NOMO-1 treated with DMSO at 0.1 percent for 48 hours (cell line): ENCODE measurements at regions not wholly inside any gene's neighbourhood (a gene's known extent, or its start where the extent isn't known, plus 50 kb on each side); places are given as distances from the start of the nearest gene placed in this dataset.

Source experiments
- DNase-seq: peaks from one replicate; lab custom pipeline; 2025; ENCODE audit not compliant: unreplicated experiment; lab: John Stamatoyannopoulos, UW

DNA sequence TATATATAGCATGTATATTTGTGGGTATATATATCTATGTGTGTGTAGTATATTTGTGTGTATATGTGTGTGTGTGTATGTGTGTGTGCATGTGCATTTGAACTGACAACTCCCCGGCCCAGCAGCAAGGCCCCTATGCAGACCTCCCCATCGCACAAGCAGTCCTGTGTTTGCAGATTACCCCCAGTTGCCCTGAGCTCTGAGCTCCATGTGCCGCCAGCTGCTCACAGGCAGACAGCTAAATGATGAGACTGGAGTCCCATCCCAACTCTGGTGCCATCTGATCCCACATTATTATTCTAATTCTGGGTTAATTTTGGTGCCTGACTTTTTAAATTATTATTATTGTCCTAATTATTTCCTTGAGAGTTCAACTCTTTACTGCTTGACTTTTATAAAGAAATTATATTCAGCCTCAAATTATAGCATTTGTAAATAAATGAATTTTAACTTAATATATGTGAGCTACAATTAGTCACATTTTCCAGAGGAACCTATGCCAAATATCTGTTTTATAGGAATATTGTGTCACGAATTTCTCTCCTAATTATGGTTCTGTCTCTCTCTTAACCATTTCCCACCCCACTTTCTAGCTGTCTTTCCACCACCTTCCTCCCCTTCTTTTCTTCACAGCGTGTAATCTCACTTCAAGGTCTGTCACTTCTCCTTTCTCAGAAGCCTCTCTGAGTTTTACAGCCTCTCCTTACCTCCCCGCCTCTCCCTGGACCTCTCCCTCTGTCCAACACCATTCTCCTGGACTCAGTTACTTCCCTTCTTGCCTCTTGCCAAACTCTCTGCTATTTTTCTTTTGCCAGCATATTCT is 90.6 kb upstream of the SYNDIG1 start:
- peak; percentile 28 for DNase-seq

DNA sequence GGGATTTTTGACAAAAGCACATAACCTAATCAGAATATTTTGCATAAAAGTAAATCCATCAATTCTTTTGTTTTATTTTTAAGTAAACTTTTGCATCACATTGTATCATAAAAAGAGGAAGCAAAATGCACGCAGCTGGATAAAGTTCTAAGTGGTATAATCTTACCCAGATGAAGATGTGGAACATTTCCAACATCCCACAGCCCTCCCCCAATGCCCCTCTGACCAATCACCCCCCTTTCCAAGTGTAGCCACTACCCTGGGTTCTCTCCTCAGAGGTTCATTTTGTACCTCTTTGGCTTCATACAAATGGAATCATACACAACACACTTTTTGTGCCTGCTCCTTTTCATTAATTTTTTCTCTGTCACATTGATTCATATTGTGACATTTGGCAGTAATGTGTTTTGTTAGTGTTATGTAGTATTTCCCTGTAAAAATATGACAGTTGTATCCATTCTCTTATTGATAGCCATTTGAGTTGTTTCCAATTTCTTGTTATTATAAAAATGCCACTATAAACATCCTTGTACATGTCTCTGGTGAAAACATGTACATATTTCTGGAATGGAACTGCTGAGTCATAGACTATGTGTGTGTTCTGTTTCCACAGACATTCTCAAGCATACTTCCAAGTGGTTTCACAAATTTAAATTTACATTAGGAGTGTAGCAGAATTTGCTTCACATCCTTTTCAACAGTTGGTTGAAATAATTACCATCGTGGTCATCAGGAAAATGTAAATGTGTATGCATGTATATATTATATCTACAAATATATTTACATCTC is 92.9 kb upstream of the SYNDIG1 start:
- DNase-seq, result no peak

DNA sequence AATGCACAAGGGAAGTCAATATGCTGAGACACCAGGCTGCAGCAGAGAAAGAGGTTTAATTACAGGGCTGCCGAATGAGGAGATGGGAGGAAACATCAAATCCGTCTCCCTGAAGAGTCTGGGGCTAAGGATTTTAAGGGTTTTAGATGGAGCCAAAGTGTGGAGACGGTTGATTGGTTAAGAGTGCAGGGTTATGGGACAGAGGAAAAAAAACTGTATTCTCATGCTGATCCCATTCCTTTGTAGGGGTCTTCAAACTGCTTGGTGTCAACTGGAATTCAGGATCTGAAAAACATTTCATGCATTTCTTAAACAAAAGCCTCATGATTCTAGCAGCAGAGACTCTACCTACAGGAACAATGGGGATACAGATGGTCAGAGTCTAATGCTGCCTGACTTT is 96.1 kb upstream of the SYNDIG1 start:
- DNase-seq, result no peak

DNA sequence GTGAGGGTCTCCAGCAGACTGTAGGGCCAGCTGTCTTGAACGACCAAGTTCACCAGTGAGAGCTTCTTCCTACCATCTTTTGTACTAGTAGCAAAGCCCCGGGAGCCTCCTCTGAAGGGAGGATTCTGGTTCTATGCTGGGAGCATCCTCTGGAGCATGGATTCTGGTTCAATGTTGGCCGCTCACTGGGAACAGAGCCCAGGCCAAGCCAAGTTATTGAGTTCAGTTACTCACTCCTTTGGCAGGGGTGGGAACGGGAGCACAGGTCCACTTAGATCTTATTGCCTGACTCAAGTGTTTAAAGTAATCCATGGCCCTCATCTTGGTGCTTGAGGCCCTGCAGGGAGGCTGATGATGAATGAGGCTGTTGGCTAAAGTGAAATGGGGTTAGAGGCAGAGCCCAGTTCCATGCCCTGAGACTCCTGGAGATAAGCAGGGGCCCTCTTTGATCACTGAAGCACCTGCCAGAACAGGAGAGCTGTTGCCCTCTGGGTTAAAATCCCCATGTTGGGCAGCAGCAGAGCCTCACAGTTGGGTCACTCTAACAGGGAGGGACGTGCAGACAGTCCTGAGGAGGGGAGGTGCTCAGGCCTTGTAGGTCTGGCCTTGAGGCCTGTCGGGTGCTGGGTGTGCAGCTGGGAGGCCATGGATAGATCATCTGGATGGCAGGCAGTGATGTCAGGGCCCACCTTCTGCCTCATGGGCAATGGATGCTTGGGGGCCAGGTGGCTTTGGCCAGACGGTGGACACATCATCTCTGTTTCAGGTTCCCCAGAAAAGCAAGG is 98.3 kb upstream of the SYNDIG1 start:
- DNase-seq, result no peak

DNA sequence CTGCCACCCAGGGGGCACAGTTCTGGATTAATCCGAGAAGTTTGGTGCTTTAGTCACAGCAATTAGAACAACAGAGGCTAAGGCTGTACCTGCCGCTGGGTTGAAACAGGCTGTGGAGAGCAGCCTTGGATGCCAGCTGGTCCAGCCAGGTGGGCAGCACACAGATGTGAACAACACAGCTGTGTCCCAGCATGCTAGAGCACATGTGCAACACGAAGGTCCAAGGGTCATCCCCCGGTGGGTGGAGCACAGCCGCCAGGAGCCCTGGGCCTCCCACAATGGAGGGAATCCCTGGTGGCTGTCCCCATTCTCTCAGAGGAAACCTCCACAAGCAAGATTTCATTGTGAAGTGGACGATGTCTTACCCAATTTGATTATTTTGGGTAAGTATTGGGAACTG is 99.2 kb upstream of the SYNDIG1 start:
- DNase-seq, result no peak

DNA sequence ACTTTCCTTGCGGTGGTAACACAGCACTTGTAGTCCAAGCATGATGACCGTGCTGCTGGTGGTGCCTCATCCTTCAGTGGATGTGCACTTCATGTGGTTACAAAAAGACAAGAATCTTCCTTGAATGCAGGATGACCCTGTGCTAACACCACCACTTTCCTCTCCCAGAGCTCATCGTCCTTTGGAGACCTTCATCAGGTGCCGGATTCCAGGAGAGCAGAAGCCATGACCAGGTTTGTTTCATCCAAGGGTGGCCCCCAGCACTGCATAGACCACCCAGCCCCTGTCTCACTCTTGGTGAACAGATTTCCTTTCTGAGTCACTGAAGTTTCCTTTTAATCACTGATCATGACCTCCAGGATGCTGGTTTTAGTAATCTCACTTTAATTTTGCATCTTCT is 101.2 kb upstream of the SYNDIG1 start:
- DNase-seq, result no peak

DNA sequence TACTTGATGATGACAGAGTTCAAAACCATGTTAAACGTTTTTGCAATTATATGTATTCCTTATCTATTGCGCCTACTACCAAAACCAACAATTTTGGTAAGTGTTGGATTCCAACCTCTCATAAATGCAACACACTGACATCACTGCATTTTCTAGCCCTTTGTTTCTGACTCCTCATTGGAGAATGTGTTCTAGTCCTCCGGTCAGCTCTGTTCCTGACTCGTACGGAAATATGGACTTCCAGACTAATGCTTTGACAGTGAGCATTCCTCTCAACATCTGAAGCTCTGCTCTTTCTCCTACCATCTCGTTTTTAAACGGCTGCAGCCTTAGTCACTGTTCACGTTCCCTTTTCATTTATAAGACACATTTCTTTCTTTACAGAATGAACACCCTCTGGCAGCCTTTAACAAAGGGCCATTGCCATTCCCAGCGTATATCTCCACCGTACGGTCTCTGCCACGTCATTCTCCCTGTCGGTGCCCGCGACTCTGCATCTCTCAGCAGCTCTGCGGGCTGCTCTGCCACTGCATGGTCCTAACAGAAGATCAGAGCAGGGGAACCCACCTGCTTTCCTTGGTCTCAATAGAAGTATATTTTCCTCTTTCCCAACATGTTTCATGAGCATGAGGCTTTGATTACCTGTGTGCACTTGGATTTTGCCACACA is 103.0 kb upstream of the SYNDIG1 start:
- DNase-seq, result no peak

DNA sequence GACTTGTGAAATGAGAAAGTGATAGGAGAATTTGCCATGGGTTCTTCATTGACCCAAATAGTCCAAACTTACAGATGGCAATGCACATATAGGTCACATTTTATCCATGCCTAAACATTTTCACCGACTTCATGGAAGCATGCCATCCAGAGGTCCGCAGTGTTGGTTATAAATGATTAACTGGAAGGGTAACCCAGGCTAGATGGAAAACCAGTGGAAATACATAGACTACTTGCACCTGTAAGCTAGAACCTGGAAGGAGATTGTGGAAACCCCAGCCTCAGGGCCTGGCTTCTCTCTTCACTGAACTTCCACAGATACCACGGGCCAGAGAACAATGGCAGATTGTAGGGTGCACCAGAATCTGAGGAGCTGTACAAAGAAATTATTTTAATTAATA is 103.8 kb upstream of the SYNDIG1 start:
- no peak for DNase-seq

DNA sequence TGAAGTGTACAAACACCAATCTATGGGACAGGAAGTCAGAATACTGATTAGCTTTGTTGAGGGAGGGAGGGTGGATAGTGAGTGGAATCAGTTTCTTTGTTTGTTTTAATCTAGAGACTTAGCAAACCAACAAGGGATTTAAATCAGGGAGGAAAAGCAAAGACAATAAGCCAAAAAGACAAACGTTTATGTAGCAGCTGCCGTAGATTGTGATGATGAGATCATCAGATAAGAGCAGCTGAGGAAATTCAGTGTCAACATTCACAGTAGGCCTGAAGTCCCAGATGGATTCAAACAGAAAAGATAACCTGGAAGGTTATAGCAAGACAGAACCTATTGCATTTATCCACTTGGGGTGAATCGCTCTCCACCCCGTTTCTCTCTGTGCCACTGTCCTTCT is 104.9 kb upstream of the SYNDIG1 start:
- DNase-seq, result no peak

DNA sequence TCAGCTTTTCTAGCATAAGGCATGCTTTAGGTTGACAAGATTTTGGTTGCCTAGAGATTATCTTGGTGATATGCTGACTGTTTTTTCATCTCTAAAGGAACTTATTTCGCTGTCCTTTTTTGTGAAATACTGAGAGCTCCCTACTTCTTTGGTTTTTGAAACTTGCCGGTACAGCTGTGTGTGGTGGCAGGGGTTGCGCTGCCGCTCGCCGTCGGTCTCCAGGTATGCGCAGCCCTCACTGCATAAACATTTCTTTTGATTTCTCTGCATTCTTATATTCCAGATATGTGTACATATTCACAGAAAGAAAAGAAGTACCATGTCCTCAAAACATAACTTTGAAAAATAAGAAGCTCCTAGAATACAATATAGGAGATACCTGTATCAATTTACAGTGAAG is 106.4 kb upstream of the SYNDIG1 start:
- DNase-seq, result no peak

DNA sequence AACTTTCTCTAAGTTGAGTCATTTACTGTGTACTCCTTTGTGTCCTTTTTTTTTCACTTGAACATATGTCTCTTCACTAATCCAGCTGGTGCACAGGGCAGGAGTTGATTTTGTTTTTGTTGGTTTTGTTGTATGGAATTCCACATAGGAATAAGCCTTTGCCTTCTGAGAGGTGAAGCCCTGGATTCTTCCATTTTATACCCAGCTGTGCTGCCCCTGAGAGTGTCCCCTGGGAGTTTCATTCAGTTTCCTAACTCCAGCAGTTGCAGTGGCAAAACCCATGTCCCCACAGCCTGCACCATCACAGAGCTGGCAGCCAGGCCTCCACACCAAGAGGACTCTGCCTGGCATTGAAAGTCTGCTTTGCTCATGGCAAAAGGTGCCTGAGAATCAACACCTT is 107.3 kb upstream of the SYNDIG1 start:
- DNase-seq, result no peak

DNA sequence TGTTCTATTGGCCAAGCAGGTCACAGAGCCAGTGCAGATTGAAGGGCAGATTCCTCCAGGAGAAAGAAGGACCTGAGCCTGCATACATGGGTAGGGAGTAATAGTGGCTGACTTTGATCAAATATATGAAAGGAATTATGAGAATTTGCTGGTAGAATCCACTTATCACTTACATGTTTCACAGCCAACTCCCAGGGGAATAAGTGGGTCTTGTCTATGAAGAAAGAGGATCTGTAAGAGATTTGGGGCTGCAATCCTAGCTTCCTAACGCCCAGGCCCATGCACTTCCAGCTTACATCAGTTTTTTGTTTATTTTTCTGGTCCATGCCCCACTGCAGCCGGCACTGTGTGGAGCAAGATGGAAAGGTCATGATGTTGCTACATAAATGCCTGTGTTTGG is 107.9 kb upstream of the SYNDIG1 start:
- DNase-seq, result no peak

DNA sequence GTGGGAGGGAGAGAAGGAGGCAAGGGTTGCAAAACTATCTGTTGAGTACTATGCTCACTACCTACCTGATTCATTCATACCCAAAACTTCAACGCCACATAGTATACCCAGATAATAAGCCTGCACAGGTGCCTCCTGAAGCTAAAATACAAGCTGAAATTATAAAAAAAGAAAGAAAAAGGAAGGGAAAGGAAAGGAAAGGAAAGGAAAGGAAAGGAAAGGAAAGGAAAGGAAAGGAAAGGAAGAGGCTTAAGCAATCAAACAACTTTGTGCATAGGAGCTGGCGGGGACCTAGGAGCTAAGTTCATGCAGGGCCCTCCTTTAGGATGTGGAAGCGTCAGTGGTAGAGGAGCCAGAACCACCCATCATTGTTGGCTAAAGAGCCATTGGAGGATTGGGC is 108.9 kb upstream of the SYNDIG1 start:
- no peak for DNase-seq

DNA sequence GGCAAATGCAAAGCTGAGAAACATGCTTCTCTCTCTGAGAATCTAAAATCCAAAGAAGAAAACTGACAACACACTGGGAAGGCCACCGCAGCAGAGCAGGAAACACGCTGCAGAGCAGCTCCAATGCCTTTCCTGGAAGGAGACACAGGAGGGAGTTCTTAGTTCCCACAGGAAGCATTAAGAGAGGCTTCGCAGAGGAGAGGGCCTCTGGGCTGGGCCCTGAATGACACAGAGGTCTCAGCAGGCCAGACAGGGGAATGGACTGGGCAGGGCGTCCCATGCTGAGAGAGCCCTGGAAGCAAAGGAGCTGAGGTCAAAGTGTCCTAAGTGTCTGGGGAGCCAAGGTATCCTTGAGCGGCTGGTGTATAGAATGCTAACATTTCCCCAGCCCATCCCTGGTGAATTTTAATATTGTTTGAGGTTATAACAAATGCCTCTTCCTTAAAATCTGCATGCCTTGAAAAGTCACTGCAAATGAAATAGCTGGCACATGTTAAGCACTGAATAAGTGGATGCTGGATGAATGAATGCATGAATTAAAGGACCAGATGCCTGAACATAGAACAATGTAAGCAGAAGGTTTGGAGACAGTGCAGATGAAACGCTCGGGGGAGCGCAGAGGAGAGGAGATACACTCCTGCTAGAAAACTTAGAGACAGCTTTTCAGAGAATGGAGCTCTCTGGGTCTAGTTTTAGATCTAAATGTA is 110.0 kb upstream of the SYNDIG1 start:
- no peak for DNase-seq

DNA sequence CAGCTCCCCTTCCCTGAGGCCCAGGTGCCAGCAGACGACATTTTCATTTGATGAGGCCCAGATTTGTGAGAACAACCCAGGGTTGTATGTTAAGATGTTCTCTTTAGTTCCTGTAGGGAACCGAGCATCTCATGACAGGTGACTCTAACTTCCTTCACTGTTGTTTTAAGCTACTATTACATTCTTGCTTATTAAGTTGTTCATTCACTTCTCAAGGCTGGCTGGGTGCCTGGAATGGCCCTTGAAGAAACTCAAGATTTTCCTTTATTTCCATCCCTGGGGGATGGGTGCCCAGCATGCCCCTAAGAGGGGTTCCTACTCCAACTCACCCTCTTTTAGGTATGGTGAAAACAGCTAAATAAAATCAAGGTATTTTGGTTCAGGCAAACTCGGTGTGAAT is 111.5 kb upstream of the SYNDIG1 start:
- DNase-seq, result no peak

DNA sequence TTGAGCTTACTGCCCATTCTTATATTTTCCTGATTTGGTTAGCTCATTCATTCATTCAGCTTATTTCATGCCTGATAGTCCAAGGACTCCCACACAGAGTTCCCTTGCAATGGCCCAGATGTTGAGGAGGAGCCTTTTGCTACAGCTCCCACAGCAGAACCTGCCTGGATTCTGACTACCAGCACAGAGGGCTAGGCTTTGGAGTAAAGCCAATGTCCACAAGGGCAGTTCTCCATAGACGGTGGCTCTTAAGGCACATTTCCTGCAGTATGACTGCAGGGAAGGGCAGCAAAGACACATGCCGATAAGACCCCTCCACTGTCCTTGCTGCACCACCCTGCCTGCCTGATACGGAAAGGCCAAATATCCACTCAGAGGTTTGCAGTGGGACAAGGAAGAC is 112.3 kb upstream of the SYNDIG1 start:
- no peak for DNase-seq

DNA sequence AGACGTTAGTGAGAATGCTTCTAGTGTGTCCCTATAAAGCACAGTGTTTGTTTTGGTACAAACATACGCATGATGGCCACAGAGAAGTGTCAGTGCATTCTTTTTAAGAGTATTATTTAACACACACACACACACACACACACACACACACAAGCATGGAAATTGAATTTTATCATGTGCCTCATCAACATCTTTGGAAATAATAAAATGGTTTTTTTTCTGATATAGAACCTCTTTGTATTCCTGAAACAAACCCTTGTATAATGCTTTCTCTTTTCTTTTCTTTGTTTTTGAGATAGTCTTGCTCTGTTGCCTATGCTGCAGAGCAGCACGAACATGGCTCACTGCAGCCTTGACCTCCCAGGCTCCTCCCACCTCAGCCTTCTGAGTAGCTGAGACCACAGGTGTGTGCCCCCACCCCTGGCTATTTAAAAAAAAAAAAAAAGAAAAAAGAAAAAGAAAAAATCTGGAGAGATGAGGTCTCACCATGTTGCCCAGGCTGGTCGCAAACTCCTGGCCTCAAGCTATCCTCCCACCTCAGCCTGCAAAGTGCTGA is 116.2 kb upstream of the SYNDIG1 start:
- DNase-seq, result no peak

DNA sequence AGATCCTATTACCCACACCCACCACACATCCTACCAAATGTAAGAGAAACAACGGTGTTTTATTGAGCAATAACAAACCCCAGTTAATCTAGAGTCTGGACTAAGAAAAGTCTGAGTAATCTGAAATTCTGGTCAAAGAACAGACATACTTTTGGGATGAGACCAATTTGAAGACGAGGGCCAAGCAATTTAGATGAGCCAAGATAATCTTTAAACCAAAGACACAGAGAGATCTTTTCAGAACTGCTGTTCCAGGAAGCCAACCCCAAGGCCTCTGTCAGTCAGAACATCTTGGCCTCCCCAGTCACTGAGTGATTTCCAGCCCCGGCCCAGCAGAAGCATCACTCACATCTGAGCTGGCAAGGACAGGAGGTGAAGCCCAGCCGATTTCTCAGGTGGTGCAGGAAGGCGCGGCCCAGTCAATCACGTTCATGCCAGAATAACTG is 118.5 kb upstream of the SYNDIG1 start:
- DNase-seq, result no peak

DNA sequence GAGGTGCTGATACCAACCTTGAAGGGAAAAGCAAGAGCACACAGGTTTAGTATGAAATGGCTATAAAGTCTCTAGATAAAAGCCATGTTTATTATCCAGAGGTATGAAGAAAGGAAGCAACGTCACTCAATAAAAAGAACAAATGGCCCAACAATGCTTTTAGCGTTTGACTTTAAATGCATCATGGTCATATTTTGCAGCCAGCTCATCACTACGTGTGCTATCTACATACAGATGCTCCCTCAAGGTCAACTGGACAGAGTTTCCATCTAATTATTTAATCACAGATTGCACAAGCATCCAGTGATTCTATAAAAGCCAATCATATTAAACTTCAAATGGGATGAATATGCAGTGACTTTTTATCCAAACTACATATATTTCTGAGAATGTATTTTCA is 127.6 kb upstream of the SYNDIG1 start:
- DNase-seq, result no peak

DNA sequence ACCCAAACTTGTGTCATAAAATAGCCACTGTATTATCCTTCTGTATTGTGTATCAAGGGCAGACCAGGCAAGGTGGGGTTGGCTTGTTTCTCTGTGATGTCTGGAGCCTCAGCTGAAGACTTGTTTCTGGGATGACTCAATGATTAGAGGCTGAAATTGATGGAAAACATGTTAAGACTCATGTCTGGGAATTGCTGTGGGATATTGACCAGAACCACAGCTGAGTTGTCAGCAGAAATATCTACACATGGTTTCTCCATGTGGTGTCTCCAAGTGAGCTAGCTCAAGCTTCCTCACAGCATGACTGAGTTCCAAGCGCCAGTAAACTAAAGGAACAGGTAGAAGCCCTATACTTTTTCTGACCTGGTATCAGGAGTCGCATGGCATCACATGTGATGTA is 128.5 kb upstream of the SYNDIG1 start:
- no peak for DNase-seq
